ENCODE measurements at regions not wholly inside any gene's neighbourhood (a gene's known extent, or its start where the extent isn't known, plus 50 kb on each side); places are given as distances from the start of the nearest gene placed in this dataset.
"Not testable (repeated sequence)": the region's sequence is repeated elsewhere in the genome, so short reads cannot be mapped to it uniquely, and the experiment has no call there.

GRCh38 chr14:25518364-25518763 lies 468.4 kb upstream of the STXBP6 start:
- no peaks in the 10 kb centered on the region for H3K27me3 Mint-ChIP-seq
- H3K36me3 Mint-ChIP-seq (ENCODE audit: low read depth), result no peaks in the 10 kb centered on the region
- no peak overlapping the region for H3K4me3 Mint-ChIP-seq
- H3K4me1 Mint-ChIP-seq, result no peaks in the 10 kb centered on the region
- DNase-seq (no peak), ATAC-seq (no peak)
- peaks cover 8% of the 10 kb centered on the region for H3K9me3 Mint-ChIP-seq
- no peak overlapping the region for H3K27ac Mint-ChIP-seq

GRCh38 chr14:25516838-25517237 lies 466.9 kb upstream of the STXBP6 start:
- peaks cover 14% of the 10 kb centered on the region for H3K9me3 Mint-ChIP-seq
- no peak for ATAC-seq
- H3K27me3 Mint-ChIP-seq, result no peaks in the 10 kb centered on the region
- no peaks in the 10 kb centered on the region for H3K36me3 Mint-ChIP-seq (ENCODE audit: low read depth)
- no peak for DNase-seq
- no peak overlapping the region for H3K27ac Mint-ChIP-seq
- no peak overlapping the region for H3K4me3 Mint-ChIP-seq
- H3K4me1 Mint-ChIP-seq, result no peaks in the 10 kb centered on the region

- Mint-ChIP-seq H3K36me3 (ENCODE audit: low read depth) (no peaks in the 10 kb centered on the region), H3K4me3 (no peak overlapping the region), H3K4me1 (no peaks in the 10 kb centered on the region), H3K27me3 (no peaks in the 10 kb centered on the region), H3K27ac (no peak overlapping the region), H3K9me3 (peaks cover 12% of the 10 kb centered on the region)
- DNase-seq (no peak), ATAC-seq (no peak)
These were observed 458.9 kb upstream of the STXBP6 start for GRCh38 chr14:25508845-25509244.

- no peak for DNase-seq
- Mint-ChIP-seq H3K27ac (no peak overlapping the region), H3K4me1 (no peaks in the 10 kb centered on the region), H3K4me3 (no peak overlapping the region), H3K36me3 (ENCODE audit: low read depth) (no peaks in the 10 kb centered on the region), H3K9me3 (no peaks in the 10 kb centered on the region), H3K27me3 (no peaks in the 10 kb centered on the region)
- ATAC-seq, result no peak
These were observed 451.8 kb upstream of the STXBP6 start for GRCh38 chr14:25501749-25502148.

GRCh38 chr14:25488961-25489360 lies 439.0 kb upstream of the STXBP6 start:
- H3K27ac Mint-ChIP-seq, result no peak overlapping the region
- ATAC-seq (no peak), DNase-seq (no peak)
- H3K27me3 Mint-ChIP-seq, result no peaks in the 10 kb centered on the region
- H3K4me1 Mint-ChIP-seq, result no peaks in the 10 kb centered on the region
- H3K4me3 Mint-ChIP-seq, result no peak overlapping the region
- no peaks in the 10 kb centered on the region for H3K9me3 Mint-ChIP-seq
- H3K36me3 Mint-ChIP-seq (ENCODE audit: low read depth), result no peaks in the 10 kb centered on the region

- H3K4me3 Mint-ChIP-seq, result no peak overlapping the region
- no peaks in the 10 kb centered on the region for H3K36me3 Mint-ChIP-seq (ENCODE audit: low read depth)
- DNase-seq (no peak), ATAC-seq (no peak)
- H3K9me3 Mint-ChIP-seq, result no peaks in the 10 kb centered on the region
- H3K27me3 Mint-ChIP-seq, result peaks cover 1% of the 10 kb centered on the region
- H3K27ac Mint-ChIP-seq, result no peak overlapping the region
- H3K4me1 Mint-ChIP-seq, result no peaks in the 10 kb centered on the region
These were observed 435.4 kb upstream of the STXBP6 start for GRCh38 chr14:25485381-25485780.

DNA sequence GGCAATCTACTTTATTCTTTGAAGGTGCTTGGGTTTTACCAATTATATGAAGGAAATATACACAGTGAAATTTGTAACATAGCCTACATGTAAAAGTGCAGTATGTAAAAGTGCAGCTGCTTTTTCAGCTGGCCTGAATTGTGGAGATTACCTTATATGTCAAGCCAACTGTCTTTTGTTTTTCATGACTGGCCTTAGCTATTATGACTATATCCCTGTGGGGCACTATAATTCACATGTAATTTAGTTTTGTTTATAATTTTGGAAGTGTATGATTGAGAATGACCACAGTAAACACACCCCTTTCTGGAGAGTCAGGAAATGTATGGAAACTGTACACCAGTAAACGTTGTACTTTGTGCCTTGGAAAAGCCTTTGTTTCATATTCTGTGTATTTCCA lies 435.0 kb upstream of the STXBP6 start:
- no peak overlapping the region for H3K4me3 Mint-ChIP-seq

GRCh38 chr14:25484235-25484634 lies 434.3 kb upstream of the STXBP6 start:
- Mint-ChIP-seq H3K4me1 (no peaks in the 10 kb centered on the region), H3K4me3 (no peak overlapping the region), H3K36me3 (ENCODE audit: low read depth) (no peaks in the 10 kb centered on the region), H3K9me3 (no peaks in the 10 kb centered on the region), H3K27ac (no peak overlapping the region), H3K27me3 (peaks cover 1% of the 10 kb centered on the region)
- no peak for ATAC-seq
- DNase-seq, result no peak

More for the DNA sequence above, 435.0 kb upstream of the STXBP6 start:
- H3K4me1 Mint-ChIP-seq, result no peaks in the 10 kb centered on the region
- no peak for ATAC-seq
- no peaks in the 10 kb centered on the region for H3K9me3 Mint-ChIP-seq
- no peak overlapping the region for H3K27ac Mint-ChIP-seq
- DNase-seq, result no peak
- peaks cover 1% of the 10 kb centered on the region for H3K27me3 Mint-ChIP-seq
- no peaks in the 10 kb centered on the region for H3K36me3 Mint-ChIP-seq (ENCODE audit: low read depth)

DNA sequence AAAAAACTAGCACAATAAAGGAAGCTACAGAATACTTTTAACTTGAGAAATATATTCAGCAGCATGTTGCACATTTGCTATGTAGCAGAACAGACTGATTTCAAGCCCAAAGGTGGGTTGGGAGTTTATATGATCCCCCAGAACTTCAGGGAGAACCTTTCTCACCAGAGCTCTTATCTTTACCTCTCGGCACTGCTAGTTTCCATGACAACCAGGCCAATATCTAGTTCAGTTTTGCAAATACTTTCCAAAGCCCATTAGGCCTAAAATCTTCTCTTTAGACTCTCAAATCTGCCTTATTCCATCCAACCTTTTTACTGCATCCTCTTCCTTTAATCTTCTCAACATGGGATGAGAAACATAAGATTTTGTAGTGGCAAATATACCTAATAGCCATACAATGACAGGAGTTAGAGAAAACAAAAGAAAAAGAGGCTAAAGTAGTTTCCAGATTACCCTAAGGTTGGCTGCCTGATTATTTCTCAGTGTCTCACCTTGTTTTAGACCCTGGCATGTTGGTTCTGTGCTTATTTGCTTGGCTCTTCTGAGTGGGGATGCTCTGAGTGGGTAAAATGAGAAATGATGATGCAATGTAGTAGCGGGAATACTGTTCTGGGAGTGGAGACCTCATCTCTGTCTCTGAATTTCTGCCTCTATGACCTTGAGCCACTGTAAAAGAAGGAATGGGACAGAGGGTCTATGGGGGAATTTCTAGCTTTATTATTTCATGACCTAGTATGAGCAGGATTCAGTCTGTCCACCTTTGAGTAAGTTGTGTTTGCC lies 427.6 kb upstream of the STXBP6 start:
- Mint-ChIP-seq H3K36me3 (ENCODE audit: low read depth) (no peaks in the 10 kb centered on the region), H3K9me3 (no peaks in the 10 kb centered on the region), H3K4me1 (no peaks in the 10 kb centered on the region), H3K4me3 (no peak overlapping the region), H3K27me3 (peaks cover under 1% of the 10 kb centered on the region), H3K27ac (no peak overlapping the region)
- ATAC-seq, result no peak
- no peak for DNase-seq

- Mint-ChIP-seq H3K27ac (no peak overlapping the region), H3K9me3 (no peaks in the 10 kb centered on the region), H3K27me3 (no peaks in the 10 kb centered on the region), H3K4me3 (no peak overlapping the region), H3K4me1 (no peaks in the 10 kb centered on the region), H3K36me3 (ENCODE audit: low read depth) (no peaks in the 10 kb centered on the region)
- DNase-seq (no peak), ATAC-seq (no peak)
These were observed 422.8 kb upstream of the STXBP6 start for GRCh38 chr14:25472700-25473099.

GRCh38 chr14:25464772-25465171 lies 414.8 kb upstream of the STXBP6 start:
- H3K27me3 Mint-ChIP-seq, result no peaks in the 10 kb centered on the region

DNA sequence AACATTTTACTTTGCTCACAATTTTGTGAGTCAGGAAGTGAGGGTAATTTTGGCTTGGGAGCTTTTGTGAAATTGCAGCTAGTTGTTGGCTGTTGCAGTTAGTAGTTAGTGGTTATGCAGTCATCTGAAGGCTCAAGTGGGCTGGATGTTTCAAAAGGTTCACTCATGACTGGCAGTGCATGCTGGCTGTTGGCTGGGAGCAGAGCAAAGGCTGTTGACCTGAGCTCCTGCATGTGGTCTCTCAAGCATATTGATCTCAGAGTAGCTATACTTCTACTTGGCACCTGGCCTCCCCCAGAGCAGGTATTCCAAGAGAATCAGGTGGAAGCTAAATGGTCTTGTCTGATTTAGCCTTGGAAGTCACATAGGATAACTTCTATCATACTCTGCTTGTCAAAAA lies 414.1 kb upstream of the STXBP6 start:
- H3K27me3 Mint-ChIP-seq, result no peaks in the 10 kb centered on the region
- no peak for DNase-seq
- H3K9me3 Mint-ChIP-seq, result peaks cover 5% of the 10 kb centered on the region
- no peaks in the 10 kb centered on the region for H3K36me3 Mint-ChIP-seq (ENCODE audit: low read depth)
- no peak overlapping the region for H3K4me3 Mint-ChIP-seq
- no peak for ATAC-seq
- no peaks in the 10 kb centered on the region for H3K4me1 Mint-ChIP-seq
- no peak overlapping the region for H3K27ac Mint-ChIP-seq

More at GRCh38 chr14:25464772-25465171, 414.8 kb upstream of the STXBP6 start:
- no peak overlapping the region for H3K27ac Mint-ChIP-seq
- DNase-seq (no peak), ATAC-seq (no peak)
- no peak overlapping the region for H3K4me3 Mint-ChIP-seq
- H3K4me1 Mint-ChIP-seq, result no peaks in the 10 kb centered on the region
- peaks cover 5% of the 10 kb centered on the region for H3K9me3 Mint-ChIP-seq
- no peaks in the 10 kb centered on the region for H3K36me3 Mint-ChIP-seq (ENCODE audit: low read depth)

GRCh38 chr14:25463480-25463879 lies 413.5 kb upstream of the STXBP6 start:
- Mint-ChIP-seq H3K4me3 (no peak overlapping the region), H3K27me3 (no peaks in the 10 kb centered on the region), H3K4me1 (no peaks in the 10 kb centered on the region), H3K36me3 (ENCODE audit: low read depth) (no peaks in the 10 kb centered on the region), H3K27ac (no peak overlapping the region), H3K9me3 (peaks cover 5% of the 10 kb centered on the region)
- DNase-seq, result no peak
- ATAC-seq, result no peak

GRCh38 chr14:25461780-25462179 lies 411.8 kb upstream of the STXBP6 start:
- DNase-seq, result no peak
- H3K27me3 Mint-ChIP-seq, result no peaks in the 10 kb centered on the region
- H3K4me3 Mint-ChIP-seq, result no peak overlapping the region
- no peak overlapping the region for H3K27ac Mint-ChIP-seq
- no peak for ATAC-seq
- H3K36me3 Mint-ChIP-seq (ENCODE audit: low read depth), result no peaks in the 10 kb centered on the region
- H3K4me1 Mint-ChIP-seq, result no peaks in the 10 kb centered on the region
- H3K9me3 Mint-ChIP-seq, result peaks cover 5% of the 10 kb centered on the region

GRCh38 chr14:25444381-25444780 lies 394.4 kb upstream of the STXBP6 start:
- ATAC-seq, result no peak
- H3K4me1 Mint-ChIP-seq, result no peaks in the 10 kb centered on the region
- no peaks in the 10 kb centered on the region for H3K36me3 Mint-ChIP-seq (ENCODE audit: low read depth)
- no peaks in the 10 kb centered on the region for H3K27me3 Mint-ChIP-seq
- H3K9me3 Mint-ChIP-seq, result peaks cover 7% of the 10 kb centered on the region
- H3K4me3 Mint-ChIP-seq, result no peak overlapping the region
- no peak overlapping the region for H3K27ac Mint-ChIP-seq
- DNase-seq, result no peak

- DNase-seq; H3K27ac Mint-ChIP-seq; H3K4me1 Mint-ChIP-seq; H3K4me3 Mint-ChIP-seq; H3K27me3 Mint-ChIP-seq; H3K36me3 Mint-ChIP-seq (ENCODE audit: low read depth); H3K9me3 Mint-ChIP-seq; ATAC-seq: not testable (repeated sequence)
These were observed 390.4 kb upstream of the STXBP6 start for GRCh38 chr14:25440382-25440781.
